Chondrocyte (in vitro differentiated cells): ENCODE measurements at regions not wholly inside any gene's neighbourhood (a gene's known extent, or its start where the extent isn't known, plus 50 kb on each side); places are given as distances from the start of the nearest gene placed in this dataset.
A peak's percentile ranks its signal among the peaks of the same experiment; 100 is the strongest.
"Not testable (repeated sequence)": the region's sequence is repeated elsewhere in the genome, so short reads cannot be mapped to it uniquely, and the experiment has no call there.

ENCODE experiments used
- DNase-seq: peaks from one replicate; pipeline ENCODE4 v3.0.0; 2021; ENCODE audit warnings: mixed read lengths, low spot score
- H3K27ac Mint-ChIP-seq: one replicate; pipeline ENCODE4 v1.8.0; 2021; ENCODE audit warnings: mild to moderate bottlenecking, moderate library complexity, mixed read lengths; ENCODE audit not compliant: unreplicated experiment
- H3K27me3 Mint-ChIP-seq: 2 replicates; pipeline ENCODE4 v1.8.0; 2021; ENCODE audit warnings: low read depth, mixed read lengths
- H3K36me3 Mint-ChIP-seq: 2 replicates; pipeline ENCODE4 v1.8.0; 2021; ENCODE audit warnings: low read depth, mixed read lengths
- H3K4me1 Mint-ChIP-seq: 2 replicates; pipeline ENCODE4 v1.8.0; 2021; ENCODE audit warnings: low read depth, mild to moderate bottlenecking, mixed read lengths
- H3K4me3 Mint-ChIP-seq: one replicate; pipeline ENCODE4 v1.8.0; 2021; ENCODE audit warnings: mild to moderate bottlenecking, moderate library complexity, mixed read lengths; ENCODE audit not compliant: unreplicated experiment
- H3K9me3 Mint-ChIP-seq: 2 replicates; pipeline ENCODE4 v1.8.0; 2021; ENCODE audit warnings: low read depth, mixed read lengths
- TF ChIP-seq, protein P1 (sequence below): fragments of 200-600 bp; sonication (generic); IDR thresholded peaks from 2 replicates; pipeline ENCODE4 v1.5.0; 2021; ENCODE audit warnings: antibody characterized with exemption, mild to moderate bottlenecking, moderate library complexity

GRCh38 chr6:141370438-141370837, 762.3 kb upstream of the GJE1 start:
- H3K4me3 Mint-ChIP-seq: no peak overlapping the region
- H3K27ac Mint-ChIP-seq: no peak overlapping the region
- peaks cover 13% of the 10 kb centered on the region for H3K9me3 Mint-ChIP-seq
- H3K4me1 Mint-ChIP-seq: no peaks in the 10 kb centered on the region
- H3K27me3 Mint-ChIP-seq: no peaks in the 10 kb centered on the region
- peaks cover 4% of the 10 kb centered on the region for H3K36me3 Mint-ChIP-seq
- TF ChIP-seq, protein P1, sequence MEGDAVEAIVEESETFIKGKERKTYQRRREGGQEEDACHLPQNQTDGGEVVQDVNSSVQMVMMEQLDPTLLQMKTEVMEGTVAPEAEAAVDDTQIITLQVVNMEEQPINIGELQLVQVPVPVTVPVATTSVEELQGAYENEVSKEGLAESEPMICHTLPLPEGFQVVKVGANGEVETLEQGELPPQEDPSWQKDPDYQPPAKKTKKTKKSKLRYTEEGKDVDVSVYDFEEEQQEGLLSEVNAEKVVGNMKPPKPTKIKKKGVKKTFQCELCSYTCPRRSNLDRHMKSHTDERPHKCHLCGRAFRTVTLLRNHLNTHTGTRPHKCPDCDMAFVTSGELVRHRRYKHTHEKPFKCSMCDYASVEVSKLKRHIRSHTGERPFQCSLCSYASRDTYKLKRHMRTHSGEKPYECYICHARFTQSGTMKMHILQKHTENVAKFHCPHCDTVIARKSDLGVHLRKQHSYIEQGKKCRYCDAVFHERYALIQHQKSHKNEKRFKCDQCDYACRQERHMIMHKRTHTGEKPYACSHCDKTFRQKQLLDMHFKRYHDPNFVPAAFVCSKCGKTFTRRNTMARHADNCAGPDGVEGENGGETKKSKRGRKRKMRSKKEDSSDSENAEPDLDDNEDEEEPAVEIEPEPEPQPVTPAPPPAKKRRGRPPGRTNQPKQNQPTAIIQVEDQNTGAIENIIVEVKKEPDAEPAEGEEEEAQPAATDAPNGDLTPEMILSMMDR: no peak
- no peak for DNase-seq

DNA sequence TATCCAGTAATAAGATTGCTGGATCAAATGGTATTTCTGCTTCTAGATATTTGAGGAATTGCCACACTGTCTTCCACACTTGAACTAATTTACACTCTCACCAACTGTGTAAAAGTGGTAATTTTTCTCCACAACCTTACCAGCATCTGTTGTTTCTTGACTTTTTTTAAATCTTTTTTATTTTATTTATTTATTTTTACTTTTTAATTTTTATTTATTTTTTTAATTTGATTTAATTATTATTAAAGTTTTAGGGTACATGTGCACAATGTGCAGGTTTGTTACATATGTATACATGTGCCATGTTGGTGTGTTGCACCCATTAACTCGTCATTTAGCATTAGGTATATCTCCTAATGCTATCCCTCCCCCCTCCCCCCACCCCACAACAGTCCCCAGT, 765.9 kb upstream of the GJE1 start:
- H3K4me3 Mint-ChIP-seq, H3K36me3 Mint-ChIP-seq, DNase-seq, H3K27me3 Mint-ChIP-seq, H3K27ac Mint-ChIP-seq, H3K4me1 Mint-ChIP-seq: not testable (repeated sequence)
- H3K9me3 Mint-ChIP-seq: peaks cover 11% of the 10 kb centered on the region

GRCh38 chr6:141364694-141365093, 768.0 kb upstream of the GJE1 start:
- Mint-ChIP-seq H3K36me3 (peaks cover 4% of the 10 kb centered on the region), H3K4me1 (no peaks in the 10 kb centered on the region), H3K4me3 (no peak overlapping the region), H3K27me3 (no peaks in the 10 kb centered on the region), H3K9me3 (peaks cover 8% of the 10 kb centered on the region), H3K27ac (no peak overlapping the region)
- TF ChIP-seq, protein P1: no peak
- DNase-seq: no peak

- Mint-ChIP-seq H3K27me3 (no peaks in the 10 kb centered on the region), H3K36me3 (peaks cover 2% of the 10 kb centered on the region), H3K4me3 (no peak overlapping the region), H3K27ac (no peak overlapping the region), H3K9me3 (peaks cover 3% of the 10 kb centered on the region), H3K4me1 (no peaks in the 10 kb centered on the region)
- no peak for DNase-seq
- TF ChIP-seq, protein P1: no peak
Measured at GRCh38 chr6:141364232-141364631, 768.5 kb upstream of the GJE1 start.

DNA sequence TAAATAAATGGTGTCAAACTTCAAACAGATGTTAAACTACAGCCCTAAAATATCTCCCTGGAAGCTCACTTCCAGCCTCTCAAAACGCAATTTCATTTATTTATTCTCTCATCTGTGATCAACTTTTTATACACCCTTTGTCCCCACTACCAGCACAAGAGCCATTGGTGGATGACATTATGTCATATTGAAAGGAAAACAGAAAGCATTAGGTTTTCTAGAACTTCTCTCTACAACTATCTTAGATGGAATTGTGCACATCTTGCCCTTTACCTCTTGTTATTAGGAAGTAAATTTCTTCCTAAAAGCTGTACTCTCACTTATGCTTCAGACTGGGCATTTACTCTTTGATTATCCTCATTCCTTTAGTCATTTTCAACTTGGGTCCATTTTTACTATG, 771.2 kb upstream of the GJE1 start:
- H3K27me3 Mint-ChIP-seq: no peaks in the 10 kb centered on the region

GRCh38 chr6:141359953-141360352, 772.8 kb upstream of the GJE1 start:
- Mint-ChIP-seq H3K4me1 (no peaks in the 10 kb centered on the region), H3K27ac (peak overlapping the region; percentile 49), H3K36me3 (no peaks in the 10 kb centered on the region), H3K27me3 (no peaks in the 10 kb centered on the region), H3K4me3 (no peak overlapping the region), H3K9me3 (peaks cover 15% of the 10 kb centered on the region)
- TF ChIP-seq, protein P1: no peak
- DNase-seq: no peak

More for the DNA sequence above, 771.2 kb upstream of the GJE1 start:
- DNase-seq: no peak
- Mint-ChIP-seq H3K9me3 (peaks cover 13% of the 10 kb centered on the region), H3K4me3 (no peak overlapping the region), H3K27ac (no peak overlapping the region), H3K36me3 (no peaks in the 10 kb centered on the region), H3K4me1 (no peaks in the 10 kb centered on the region)
- TF ChIP-seq, protein P1: no peak
